Tibial artery (tissue), 4 donors: ENCODE measurements at regions not wholly inside any gene's neighbourhood (a gene's known extent, or its start where the extent isn't known, plus 50 kb on each side); places are given as distances from the start of the nearest gene placed in this dataset.

ENCODE experiments used
- DNase-seq, 2 donors: peaks; one replicate each; pipeline ENCODE4 v3.0.0-alpha.2; 2019
- H3K27ac ChIP-seq, 2 donors: fragments of 200-600 bp; sonication (generic) in 1 of 2; 1 replicate in 1 of 2; 2 replicates in 1 of 2; pipeline ENCODE4 v1.5.1; 2018 to 2019; ENCODE audit warnings: mild to moderate bottlenecking in 1 of 2
- H3K27me3 ChIP-seq, 2 donors: fragments of 200-600 bp; sonication (generic) in 1 of 2; one replicate each; pipeline versions ENCODE4 v1.5.1 to v1.6.0; 2016 to 2019
- H3K36me3 ChIP-seq, 3 donors: fragments of 200-600 bp; sonication (generic) in 2 of 3; one replicate each; pipeline ENCODE4 v1.5.1; 2016 to 2019; ENCODE audit warnings: mild to moderate bottlenecking in 2 of 3
- H3K4me1 ChIP-seq, 4 donors: fragments of 200-600 bp; sonication (generic) in 2 of 4; 1 replicate in 3 of 4; 2 replicates in 1 of 4; pipeline ENCODE4 v1.5.1; 2016 to 2019
- H3K4me3 ChIP-seq, 2 donors: fragments of 200-600 bp; sonication (generic) in 1 of 2; 1 replicate in 1 of 2; 2 replicates in 1 of 2; pipeline ENCODE4 v1.5.1; 2018 to 2019; ENCODE audit warnings: mild to moderate bottlenecking in 2 of 2
- H3K9me3 ChIP-seq, 3 donors: fragments of 200-600 bp; sonication (generic) in 1 of 3; one replicate each; pipeline ENCODE4 v1.5.1; 2016 to 2019
- intact Hi-C: fragments of 100-400 bp; cut with DNase I; formaldehyde crosslinking; loops from one replicate; pipeline ENCODE4 v1.15.0; 2023; ENCODE audit warnings: low total_unique reads
- TF ChIP-seq, protein P1 (sequence below), 2 experiments: fragments of 200-600 bp in 1 of 2; fragments of 450-650 bp in 1 of 2; IDR thresholded peaks; one replicate each; pipeline ENCODE4 v1.5.1; 2017 to 2019; ENCODE audit warnings: antibody characterized with exemption in 2 of 2, mild to moderate bottlenecking in 1 of 2, moderate library complexity in 1 of 2

DNA sequence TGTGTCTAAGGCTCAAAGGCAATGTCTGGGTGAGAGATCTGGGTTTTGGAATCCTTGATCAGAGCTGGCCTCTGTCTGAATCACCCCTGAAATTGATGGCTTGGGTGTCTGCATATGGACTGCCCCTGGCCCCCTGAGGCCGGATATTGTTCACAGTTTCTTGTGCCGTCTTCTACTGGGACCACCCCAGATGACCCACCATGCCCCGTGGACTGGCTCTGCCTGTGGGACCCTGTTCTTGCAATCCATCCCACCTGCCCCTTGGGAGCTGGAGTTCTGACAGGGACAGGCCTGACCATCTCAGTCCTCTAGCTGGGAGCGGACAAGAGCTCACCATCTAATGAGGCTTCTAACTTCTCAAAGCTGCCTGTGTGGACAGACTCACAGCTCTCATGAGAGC lies 119.9 kb downstream of the FAM43A start:
- intact Hi-C loops = no loop called here
- Histone ChIP-seq H3K4me1 (no peaks in the 10 kb centered on the region), H3K27me3 (peaks cover 0 to 12% of the 10 kb centered on the region in 2 donors), H3K9me3 (no peaks in the 10 kb centered on the region), H3K4me3 (no peak overlapping the region), H3K36me3 (no peaks in the 10 kb centered on the region), H3K27ac (no peak overlapping the region)
- TF ChIP-seq, protein P1, sequence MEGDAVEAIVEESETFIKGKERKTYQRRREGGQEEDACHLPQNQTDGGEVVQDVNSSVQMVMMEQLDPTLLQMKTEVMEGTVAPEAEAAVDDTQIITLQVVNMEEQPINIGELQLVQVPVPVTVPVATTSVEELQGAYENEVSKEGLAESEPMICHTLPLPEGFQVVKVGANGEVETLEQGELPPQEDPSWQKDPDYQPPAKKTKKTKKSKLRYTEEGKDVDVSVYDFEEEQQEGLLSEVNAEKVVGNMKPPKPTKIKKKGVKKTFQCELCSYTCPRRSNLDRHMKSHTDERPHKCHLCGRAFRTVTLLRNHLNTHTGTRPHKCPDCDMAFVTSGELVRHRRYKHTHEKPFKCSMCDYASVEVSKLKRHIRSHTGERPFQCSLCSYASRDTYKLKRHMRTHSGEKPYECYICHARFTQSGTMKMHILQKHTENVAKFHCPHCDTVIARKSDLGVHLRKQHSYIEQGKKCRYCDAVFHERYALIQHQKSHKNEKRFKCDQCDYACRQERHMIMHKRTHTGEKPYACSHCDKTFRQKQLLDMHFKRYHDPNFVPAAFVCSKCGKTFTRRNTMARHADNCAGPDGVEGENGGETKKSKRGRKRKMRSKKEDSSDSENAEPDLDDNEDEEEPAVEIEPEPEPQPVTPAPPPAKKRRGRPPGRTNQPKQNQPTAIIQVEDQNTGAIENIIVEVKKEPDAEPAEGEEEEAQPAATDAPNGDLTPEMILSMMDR (IDR thresholded peaks at IDR 0.05) = no peak
- DNase-seq = no peak

DNA sequence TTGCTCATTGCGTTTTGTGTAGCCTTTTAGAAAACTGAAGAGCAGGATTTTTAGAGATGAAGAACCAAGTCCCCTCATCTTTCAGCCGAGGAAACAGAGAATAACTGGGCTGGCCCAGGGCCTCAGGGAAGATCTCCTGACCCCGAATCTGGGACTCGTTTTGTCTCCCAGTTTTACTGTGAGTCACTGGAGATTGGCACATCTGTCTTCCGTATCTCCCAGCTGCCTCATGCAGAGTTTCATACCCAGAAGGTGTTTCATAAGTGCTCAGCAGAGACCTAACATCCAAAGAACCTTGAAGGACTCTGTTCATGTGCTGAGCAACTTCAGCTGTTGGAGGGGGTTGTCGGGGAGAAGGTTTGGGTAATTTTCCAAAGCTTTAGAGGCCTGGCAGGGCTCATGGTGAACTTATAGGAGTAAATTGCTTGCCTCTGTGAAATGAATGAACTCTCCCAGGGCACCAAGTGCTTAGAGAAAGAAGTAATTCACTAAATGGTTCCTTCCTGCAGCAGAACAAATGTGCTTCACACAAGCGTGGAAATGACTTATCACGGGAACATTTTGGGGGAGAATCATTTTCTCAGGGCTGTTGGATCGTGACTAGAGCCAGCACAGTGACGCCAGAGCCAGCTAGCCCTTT lies 121.4 kb downstream of the FAM43A start:
- intact Hi-C loops = no loop called here

DNA sequence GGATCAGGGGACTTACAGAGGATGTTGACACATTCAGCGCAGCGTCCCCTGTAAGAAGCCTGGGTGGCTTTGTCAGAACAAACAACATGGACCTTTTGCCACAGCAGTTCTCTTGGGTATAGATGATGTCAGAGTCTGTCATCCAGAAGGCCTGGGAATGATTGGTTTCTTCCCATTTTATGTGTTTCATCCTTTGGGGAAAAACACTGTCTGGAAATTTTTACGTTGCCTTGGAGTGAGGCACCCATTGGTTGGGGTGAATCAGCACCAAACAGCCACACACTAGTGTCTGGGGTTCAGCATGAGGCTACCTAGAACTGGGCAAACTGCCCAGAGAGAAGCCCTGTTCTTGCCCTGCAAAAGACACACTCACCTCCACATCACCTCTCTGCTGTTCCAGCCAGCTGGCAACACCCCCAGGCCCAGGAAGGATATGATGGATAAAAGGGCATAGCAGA lies 123.0 kb downstream of the FAM43A start:
- TF ChIP-seq, protein P1 (IDR thresholded peaks at IDR 0.05) = no peak
- no peaks in the 10 kb centered on the region for H3K36me3 ChIP-seq
- intact Hi-C loops = no loop called here
- no peaks in the 10 kb centered on the region for H3K9me3 ChIP-seq
- DNase-seq = no peak
- no peak overlapping the region for H3K4me3 ChIP-seq
- peaks cover 0 to 14% of the 10 kb centered on the region in 2 donors for H3K27me3 ChIP-seq
- H3K4me1 ChIP-seq = no peaks in the 10 kb centered on the region
- H3K27ac ChIP-seq = no peak overlapping the region

More for the DNA sequence above, 121.4 kb downstream of the FAM43A start:
- H3K27me3 ChIP-seq = peaks cover 0 to 16% of the 10 kb centered on the region in 2 donors
- no peaks in the 10 kb centered on the region for H3K36me3 ChIP-seq
- H3K27ac ChIP-seq = no peak overlapping the region
- no peak overlapping the region for H3K4me3 ChIP-seq
- H3K4me1 ChIP-seq = no peaks in the 10 kb centered on the region
- DNase-seq = no peak
- no peaks in the 10 kb centered on the region for H3K9me3 ChIP-seq
- TF ChIP-seq, protein P1 (IDR thresholded peaks at IDR 0.05) = no peak

DNA sequence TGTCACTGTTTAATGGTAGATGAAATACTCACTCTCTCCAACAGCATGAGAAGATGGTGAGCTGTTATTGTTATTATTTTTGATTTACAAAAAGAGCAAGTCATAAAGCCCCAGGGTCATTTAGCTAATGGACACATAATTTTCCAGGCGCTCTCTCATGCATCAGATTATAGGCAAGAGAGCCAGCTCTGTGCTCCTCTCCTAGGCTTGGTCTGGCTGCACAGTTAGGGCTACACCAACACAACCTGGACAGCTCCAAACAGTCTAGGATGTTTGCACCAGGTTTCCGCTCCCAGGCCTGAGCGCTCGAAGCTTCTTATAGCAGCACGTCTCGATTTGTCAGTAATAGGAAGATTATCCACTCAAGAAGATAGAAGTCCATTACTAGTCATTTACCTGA lies 123.7 kb downstream of the FAM43A start:
- no peak overlapping the region for H3K4me3 ChIP-seq
- no peak for DNase-seq
- TF ChIP-seq, protein P1 (IDR thresholded peaks at IDR 0.05) = no peak
- no peak overlapping the region for H3K27ac ChIP-seq
- H3K27me3 ChIP-seq = peaks cover 0 to 14% of the 10 kb centered on the region in 2 donors
- no peaks in the 10 kb centered on the region for H3K9me3 ChIP-seq
- intact Hi-C loops = no loop called here
- no peaks in the 10 kb centered on the region for H3K4me1 ChIP-seq
- no peaks in the 10 kb centered on the region for H3K36me3 ChIP-seq

DNA sequence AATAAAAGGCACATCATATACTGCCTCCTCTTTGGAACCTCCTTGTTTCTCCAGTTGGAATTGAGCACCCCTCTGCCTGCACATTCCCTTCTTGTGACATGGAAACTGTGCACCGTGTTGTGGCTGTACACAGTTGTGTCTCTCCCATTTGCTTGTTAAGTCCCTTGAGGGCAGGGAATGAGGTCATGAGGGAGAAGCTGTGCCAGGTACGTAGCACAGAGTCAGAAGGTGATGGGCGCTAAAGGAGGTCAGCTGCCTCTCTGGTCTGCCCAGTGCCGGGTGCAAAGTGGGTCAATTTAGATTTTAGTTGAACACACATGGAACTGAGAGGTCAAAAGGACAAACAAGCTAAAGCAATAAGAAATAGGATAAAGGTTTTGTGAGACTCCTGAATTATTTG lies 124.4 kb downstream of the FAM43A start:
- no peaks in the 10 kb centered on the region for H3K4me1 ChIP-seq
- DNase-seq = no peak
- TF ChIP-seq, protein P1 (IDR thresholded peaks at IDR 0.05) = no peak
- intact Hi-C loops = no loop called here
- peaks cover 0 to 14% of the 10 kb centered on the region in 2 donors for H3K27me3 ChIP-seq
- no peak overlapping the region for H3K4me3 ChIP-seq
- no peaks in the 10 kb centered on the region for H3K36me3 ChIP-seq
- no peaks in the 10 kb centered on the region for H3K9me3 ChIP-seq
- no peak overlapping the region for H3K27ac ChIP-seq
